ENCODE measurements at regions not wholly inside any gene's neighbourhood (a gene's known extent, or its start where the extent isn't known, plus 50 kb on each side); places are given as distances from the start of the nearest gene placed in this dataset.

DNA sequence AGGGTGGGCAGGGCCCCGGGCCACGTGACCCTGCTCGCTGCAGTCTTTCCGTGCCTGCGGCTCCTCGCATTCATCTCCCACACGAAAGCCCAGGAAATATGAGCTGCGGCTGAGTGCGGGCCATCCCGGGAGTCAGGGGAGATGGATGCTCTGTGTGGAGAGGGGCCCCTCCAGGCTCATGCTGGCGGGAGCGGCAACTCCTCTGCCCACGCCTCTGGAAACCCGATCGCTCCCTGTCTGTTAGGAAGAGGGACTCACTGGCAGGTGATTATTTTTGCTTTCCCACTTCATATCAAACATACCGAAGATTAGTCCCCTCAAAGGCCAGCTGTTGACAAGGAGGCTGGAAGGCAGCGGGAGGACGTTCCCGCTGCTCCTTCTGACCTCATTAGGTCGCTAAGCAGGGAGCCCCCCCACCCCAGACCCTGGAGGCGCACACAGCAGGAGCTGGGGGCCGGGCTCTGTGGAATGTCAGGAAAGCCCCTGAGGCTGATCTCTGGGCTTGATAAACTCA lies 228.5 kb downstream of the FOXL1 start:
- TF ChIP-seq ZNF274 (IDR thresholded peaks at IDR 0.05; ENCODE audit: low read depth, low read length) (no peak), YY1 (IDR thresholded peaks at IDR 0.05; ENCODE audit: insufficient read depth, insufficient read length) (no peak), SUZ12 (IDR thresholded peaks at IDR 0.05; ENCODE audit: extremely low read depth, insufficient read depth, insufficient read length) (no peak)
